Mesothelial cell of epicardium (in vitro differentiated cells): ENCODE measurements at regions not wholly inside any gene's neighbourhood (a gene's known extent, or its start where the extent isn't known, plus 50 kb on each side); places are given as distances from the start of the nearest gene placed in this dataset.
A peak's percentile ranks its signal among the peaks of the same experiment; 100 is the strongest.
"Not testable (repeated sequence)": the region's sequence is repeated elsewhere in the genome, so short reads cannot be mapped to it uniquely, and the experiment has no call there.

Source experiments
- DNase-seq, 2 experiments: peaks; one replicate each; pipeline ENCODE4 v3.0.0; 2021; ENCODE audit warnings: low spot score in 2 of 2; ENCODE audit not compliant: unreplicated experiment in 2 of 2
- H3K27ac Mint-ChIP-seq: 2 replicates; pipeline ENCODE4 v1.8.0; 2021; ENCODE audit warnings: mixed read lengths
- H3K27me3 Mint-ChIP-seq: 2 replicates; pipeline ENCODE4 v1.8.0; 2021; ENCODE audit warnings: low read depth, mixed read lengths
- H3K36me3 Mint-ChIP-seq: 2 replicates; pipeline ENCODE4 v1.8.0; 2021; ENCODE audit warnings: mixed read lengths
- H3K4me1 Mint-ChIP-seq: 2 replicates; pipeline ENCODE4 v1.8.0; 2021; ENCODE audit warnings: mixed read lengths
- H3K4me3 Mint-ChIP-seq: 2 replicates; pipeline ENCODE4 v1.8.0; 2021; ENCODE audit warnings: mild to moderate bottlenecking, moderate library complexity, mixed read lengths
- H3K9me3 Mint-ChIP-seq: 2 replicates; pipeline ENCODE4 v1.8.0; 2021; ENCODE audit warnings: mixed read lengths
- CTCF ChIP-seq: fragments of 200-600 bp; sonication (generic); IDR thresholded peaks from one replicate; pipeline ENCODE4 v1.5.0; 2021; ENCODE audit warnings: antibody characterized with exemption; ENCODE audit not compliant: unreplicated experiment

DNA sequence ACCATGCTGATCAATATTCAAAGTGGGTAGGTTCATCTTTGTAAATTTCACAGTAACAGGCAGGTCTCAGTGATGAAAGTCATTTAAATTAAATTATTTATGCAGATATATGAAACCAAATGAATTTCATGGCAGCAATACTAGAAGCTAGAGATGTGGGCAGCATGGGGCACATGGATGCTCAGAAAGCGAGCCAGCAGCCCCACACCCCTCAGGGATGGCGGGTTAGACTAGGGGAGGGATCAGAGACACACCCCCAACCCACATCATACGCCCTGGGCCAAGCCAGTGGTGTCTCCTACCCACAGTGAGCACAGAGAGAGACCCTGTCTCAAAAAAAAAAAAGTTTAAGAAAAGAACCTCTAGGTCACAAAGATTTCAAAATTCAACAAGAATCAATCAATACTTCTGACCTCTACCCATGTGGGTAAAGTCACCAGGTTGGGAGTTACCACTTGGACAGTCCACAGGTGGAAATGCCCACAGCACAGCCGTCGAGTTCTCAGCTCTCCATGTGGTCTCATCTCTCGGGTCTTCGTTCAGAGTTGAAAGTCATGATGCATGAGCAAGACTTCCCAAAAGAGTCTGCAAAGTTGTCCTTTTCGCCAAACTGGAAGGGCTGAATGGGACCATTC, 79.3 kb upstream of the PPP2R2D start:
- Mint-ChIP-seq H3K9me3 (no peaks in the 10 kb centered on the region), H3K27me3 (peaks cover 37% of the 10 kb centered on the region), H3K36me3 (no peaks in the 10 kb centered on the region), H3K4me3 (no peak overlapping the region), H3K27ac (no peak overlapping the region), H3K4me1 (peaks cover 3% of the 10 kb centered on the region)
- TF ChIP-seq CTCF: no peak
- DNase-seq: peak in 1 of 2 experiments; percentile 6

DNA sequence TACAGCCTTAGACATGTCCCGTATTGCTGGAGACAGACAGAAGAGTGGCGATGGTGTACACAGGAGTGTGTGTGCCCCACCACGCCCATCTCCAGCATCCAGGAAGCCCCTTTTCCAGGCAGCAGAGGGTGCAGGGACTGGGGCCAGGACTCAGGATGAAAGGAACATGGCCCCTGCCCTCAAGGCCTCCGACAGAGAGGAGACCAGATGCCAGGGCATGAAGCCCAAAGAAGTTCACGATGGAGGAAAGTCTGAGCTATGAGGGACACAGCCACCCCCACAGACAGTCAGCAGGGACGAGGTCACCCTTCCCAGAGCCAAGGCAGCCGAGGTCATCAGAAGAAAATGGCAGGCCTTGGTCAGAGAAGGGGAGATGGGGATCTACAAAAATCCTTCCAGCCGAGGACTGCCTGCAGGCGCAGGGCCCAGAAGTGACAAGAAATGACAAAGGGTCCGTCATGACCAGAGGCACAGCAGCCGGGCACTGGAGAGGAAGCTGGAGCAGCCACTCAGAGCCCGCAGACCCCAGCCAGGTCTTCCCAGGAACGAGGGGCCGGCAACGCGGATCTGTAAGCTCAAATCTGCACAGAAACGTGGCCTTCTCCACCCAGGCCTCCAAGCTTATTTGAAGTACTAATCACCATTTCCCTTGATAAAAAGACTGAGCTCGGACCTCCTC, 78.7 kb upstream of the PPP2R2D start:
- Mint-ChIP-seq H3K27me3 (peaks cover 33% of the 10 kb centered on the region), H3K36me3 (no peaks in the 10 kb centered on the region), H3K9me3 (no peaks in the 10 kb centered on the region), H3K27ac (no peak overlapping the region), H3K4me1 (peaks cover 3% of the 10 kb centered on the region), H3K4me3 (no peak overlapping the region)
- peak in 1 of 2 experiments; percentile 29 for DNase-seq
- no peak for TF ChIP-seq CTCF

DNA sequence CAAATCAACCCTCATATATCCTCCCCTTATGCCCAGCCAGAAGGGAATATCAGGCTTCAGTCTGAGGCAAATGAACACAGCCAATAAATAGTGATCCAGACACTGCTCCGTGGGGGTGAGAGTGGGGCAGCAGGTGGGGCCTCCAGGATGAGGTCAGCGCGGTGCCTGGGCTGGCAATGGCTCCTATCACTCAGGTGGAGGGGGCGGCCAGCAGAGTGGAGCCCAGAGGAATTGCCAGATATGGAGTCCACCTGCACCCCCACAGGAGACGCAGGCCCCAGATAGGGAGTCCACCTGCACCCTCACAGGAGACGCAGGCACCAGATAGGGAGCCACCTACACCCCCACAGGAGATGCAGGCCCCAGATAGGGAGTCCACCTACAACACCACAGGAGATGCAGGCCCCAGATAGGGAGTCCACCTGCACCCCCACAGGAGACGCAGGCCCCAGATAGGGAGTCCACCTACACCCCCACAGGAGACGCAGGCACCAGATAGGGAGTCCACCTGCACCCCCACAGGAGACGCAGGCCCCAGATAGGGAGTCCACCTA, 78.0 kb upstream of the PPP2R2D start:
- Mint-ChIP-seq H3K36me3 (no peaks in the 10 kb centered on the region), H3K27me3 (peaks cover 33% of the 10 kb centered on the region), H3K4me1 (peaks cover 3% of the 10 kb centered on the region), H3K4me3 (no peak overlapping the region), H3K9me3 (peaks cover 4% of the 10 kb centered on the region), H3K27ac (no peak overlapping the region)
- peak in 1 of 2 experiments; percentile 25 for DNase-seq
- TF ChIP-seq CTCF: no peak

GRCh38 chr10:131823601-131824099, 77.2 kb upstream of the PPP2R2D start:
- not testable (repeated sequence) for DNase-seq, H3K27ac Mint-ChIP-seq, H3K4me3 Mint-ChIP-seq, H3K36me3 Mint-ChIP-seq, H3K9me3 Mint-ChIP-seq, H3K4me1 Mint-ChIP-seq
- peaks cover 35% of the 10 kb centered on the region for H3K27me3 Mint-ChIP-seq

DNA sequence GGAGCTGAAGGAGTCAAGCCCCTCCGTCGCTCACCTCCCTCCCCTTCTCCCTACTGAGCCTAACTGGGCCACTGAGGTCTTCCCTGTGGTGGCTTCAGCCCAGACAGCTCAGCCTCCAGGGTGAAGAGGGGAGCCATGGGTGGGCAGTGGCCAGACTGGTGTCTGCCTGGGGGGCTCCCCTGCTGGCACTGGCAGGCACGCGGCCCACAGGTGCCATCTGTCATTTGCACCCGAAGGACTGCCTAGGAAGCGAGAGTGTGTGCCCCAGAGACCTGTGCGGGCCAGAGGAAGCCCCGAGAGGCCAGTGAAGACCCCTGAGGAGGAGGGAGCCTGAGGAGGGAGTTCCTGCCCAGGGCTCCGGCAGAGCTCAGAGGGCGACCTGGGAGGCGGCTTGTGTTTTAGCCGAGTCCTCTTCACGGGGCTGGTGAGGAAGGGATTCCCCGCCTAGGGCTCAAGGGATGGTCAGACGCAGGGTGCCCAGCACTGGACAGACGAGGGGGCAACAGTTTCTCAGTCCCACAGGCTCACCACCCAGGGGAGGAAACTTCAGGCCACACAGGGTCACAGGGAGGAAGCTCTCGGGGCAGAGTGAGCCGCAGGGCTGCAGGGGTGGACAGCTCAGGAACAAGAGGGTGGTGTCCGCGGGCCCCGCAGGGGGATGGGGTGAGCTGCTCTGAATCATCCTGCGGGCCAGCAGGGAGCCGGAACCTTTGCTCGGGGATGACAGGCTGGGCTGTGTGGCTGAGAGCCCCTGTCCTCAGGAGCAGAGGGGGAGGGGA, 76.2 kb upstream of the PPP2R2D start:
- no peak overlapping the region for H3K4me3 Mint-ChIP-seq
- no peak for DNase-seq
- peaks cover 10% of the 10 kb centered on the region for H3K9me3 Mint-ChIP-seq
- TF ChIP-seq CTCF: no peak
- peaks cover 3% of the 10 kb centered on the region for H3K4me1 Mint-ChIP-seq
- H3K36me3 Mint-ChIP-seq: no peaks in the 10 kb centered on the region
- H3K27me3 Mint-ChIP-seq: peaks cover 39% of the 10 kb centered on the region
- H3K27ac Mint-ChIP-seq: no peak overlapping the region
